Right lobe of liver (tissue), 4 donors: ENCODE measurements at regions not wholly inside any gene's neighbourhood (a gene's known extent, or its start where the extent isn't known, plus 50 kb on each side); places are given as distances from the start of the nearest gene placed in this dataset.

Experiments used
- CTCF ChIP-seq, 4 donors: fragments of 200-600 bp in 3 of 4; fragments of 450-650 bp in 1 of 4; IDR thresholded peaks; one replicate each; pipeline versions ENCODE4 v1.5.1 to v1.8.0; 2016 to 2022; ENCODE audit warnings: antibody characterized with exemption in 4 of 4, mild to moderate bottlenecking in 2 of 4
- POLR2A ChIP-seq: fragments of 450-650 bp; IDR thresholded peaks from one replicate; pipeline ENCODE4 v1.6.1; 2017; ENCODE audit warnings: antibody characterized with exemption, mild to moderate bottlenecking
- donor health status: DM: no; HTN: no; CAD: no.
- donor health status: DM: no; HTN: no; CAD: no.
- donor health status: DM: no; HTN: yes; CAD: no.

- TF ChIP-seq POLR2A (no peak), CTCF (IDR thresholded peaks at IDR 0.05) (no peak)
These were observed 119.6 kb downstream of the EMX2 start for GRCh38 chr10:117662126-117662525.
